IMR-90 (cell line): ENCODE measurements at regions not wholly inside any gene's neighbourhood (a gene's known extent, or its start where the extent isn't known, plus 50 kb on each side); places are given as distances from the start of the nearest gene placed in this dataset.

Experiments used
- CHD1 ChIP-seq: IDR thresholded peaks from 2 replicates; pipeline ENCODE4 v1.6.1; 2012; ENCODE audit warnings: low read depth, low read length, improper control_type of control experiment
- MAFK ChIP-seq: IDR thresholded peaks from 2 replicates; pipeline ENCODE4 v1.6.1; 2012; ENCODE audit warnings: low read depth, low read length, improper control_type of control experiment
- MXI1 ChIP-seq: IDR thresholded peaks from 2 replicates; pipeline ENCODE4 v1.6.1; 2012; ENCODE audit warnings: low read depth, mild to moderate bottlenecking, low read length, moderate library complexity, borderline replicate concordance
- POLR2A ChIP-seq: IDR thresholded peaks from 2 replicates; pipeline ENCODE4 v1.6.1; 2012; ENCODE audit warnings: mild to moderate bottlenecking, low read depth, low read length
- TF ChIP-seq, protein P1 (sequence below): conservative IDR thresholded peaks from 2 replicates; pipeline ENCODE4 v1.5.1; 2012; ENCODE audit warnings: mild to moderate bottlenecking, low read depth, low read length, improper control_type of control experiment

DNA sequence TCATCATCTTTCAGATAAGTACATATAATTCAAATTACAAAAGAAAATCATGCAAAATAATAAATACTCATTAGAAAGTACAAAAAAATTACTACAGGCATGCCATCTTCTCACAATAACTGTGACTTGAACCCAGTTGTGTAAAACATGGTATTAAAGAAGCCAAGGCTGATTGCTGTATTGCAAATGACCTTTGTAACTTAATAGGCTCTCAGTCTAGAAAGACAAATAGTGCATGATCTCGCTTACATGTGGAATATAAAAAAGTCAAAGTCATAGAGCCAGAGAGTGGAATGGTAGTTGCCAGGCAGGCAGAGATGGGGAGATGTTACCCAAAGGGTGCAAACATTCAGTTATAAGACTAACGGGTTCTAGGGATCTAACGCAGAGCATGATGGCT is 626.1 kb downstream of the COL12A1 start:
- TF ChIP-seq POLR2A (no peak), CHD1 (no peak), MXI1 (no peak), MAFK (no peak)
- TF ChIP-seq, protein P1, sequence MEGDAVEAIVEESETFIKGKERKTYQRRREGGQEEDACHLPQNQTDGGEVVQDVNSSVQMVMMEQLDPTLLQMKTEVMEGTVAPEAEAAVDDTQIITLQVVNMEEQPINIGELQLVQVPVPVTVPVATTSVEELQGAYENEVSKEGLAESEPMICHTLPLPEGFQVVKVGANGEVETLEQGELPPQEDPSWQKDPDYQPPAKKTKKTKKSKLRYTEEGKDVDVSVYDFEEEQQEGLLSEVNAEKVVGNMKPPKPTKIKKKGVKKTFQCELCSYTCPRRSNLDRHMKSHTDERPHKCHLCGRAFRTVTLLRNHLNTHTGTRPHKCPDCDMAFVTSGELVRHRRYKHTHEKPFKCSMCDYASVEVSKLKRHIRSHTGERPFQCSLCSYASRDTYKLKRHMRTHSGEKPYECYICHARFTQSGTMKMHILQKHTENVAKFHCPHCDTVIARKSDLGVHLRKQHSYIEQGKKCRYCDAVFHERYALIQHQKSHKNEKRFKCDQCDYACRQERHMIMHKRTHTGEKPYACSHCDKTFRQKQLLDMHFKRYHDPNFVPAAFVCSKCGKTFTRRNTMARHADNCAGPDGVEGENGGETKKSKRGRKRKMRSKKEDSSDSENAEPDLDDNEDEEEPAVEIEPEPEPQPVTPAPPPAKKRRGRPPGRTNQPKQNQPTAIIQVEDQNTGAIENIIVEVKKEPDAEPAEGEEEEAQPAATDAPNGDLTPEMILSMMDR: no peak
